Erythroblast (primary cell): ENCODE measurements at regions not wholly inside any gene's neighbourhood (a gene's known extent, or its start where the extent isn't known, plus 50 kb on each side); places are given as distances from the start of the nearest gene placed in this dataset.

ENCODE experiments used
- GATA1 ChIP-seq: IDR thresholded peaks from 2 replicates; pipeline ENCODE4 v1.6.1; 2011; ENCODE audit warnings: low read depth, mild to moderate bottlenecking, control low read depth, low read length, moderate library complexity
- POLR2A ChIP-seq: IDR thresholded peaks from 2 replicates; pipeline ENCODE4 v1.6.1; 2011; ENCODE audit warnings: mild to moderate bottlenecking, low read length

GRCh38 chr21:25240974-25241373 lies 366.3 kb downstream of the MRPL39 start:
- TF ChIP-seq GATA1 (no peak), POLR2A (no peak)
